ENCODE measurements at regions not wholly inside any gene's neighbourhood (a gene's known extent, or its start where the extent isn't known, plus 50 kb on each side); places are given as distances from the start of the nearest gene placed in this dataset.
A peak's percentile ranks its signal among the peaks of the same experiment; 100 is the strongest.

DNA sequence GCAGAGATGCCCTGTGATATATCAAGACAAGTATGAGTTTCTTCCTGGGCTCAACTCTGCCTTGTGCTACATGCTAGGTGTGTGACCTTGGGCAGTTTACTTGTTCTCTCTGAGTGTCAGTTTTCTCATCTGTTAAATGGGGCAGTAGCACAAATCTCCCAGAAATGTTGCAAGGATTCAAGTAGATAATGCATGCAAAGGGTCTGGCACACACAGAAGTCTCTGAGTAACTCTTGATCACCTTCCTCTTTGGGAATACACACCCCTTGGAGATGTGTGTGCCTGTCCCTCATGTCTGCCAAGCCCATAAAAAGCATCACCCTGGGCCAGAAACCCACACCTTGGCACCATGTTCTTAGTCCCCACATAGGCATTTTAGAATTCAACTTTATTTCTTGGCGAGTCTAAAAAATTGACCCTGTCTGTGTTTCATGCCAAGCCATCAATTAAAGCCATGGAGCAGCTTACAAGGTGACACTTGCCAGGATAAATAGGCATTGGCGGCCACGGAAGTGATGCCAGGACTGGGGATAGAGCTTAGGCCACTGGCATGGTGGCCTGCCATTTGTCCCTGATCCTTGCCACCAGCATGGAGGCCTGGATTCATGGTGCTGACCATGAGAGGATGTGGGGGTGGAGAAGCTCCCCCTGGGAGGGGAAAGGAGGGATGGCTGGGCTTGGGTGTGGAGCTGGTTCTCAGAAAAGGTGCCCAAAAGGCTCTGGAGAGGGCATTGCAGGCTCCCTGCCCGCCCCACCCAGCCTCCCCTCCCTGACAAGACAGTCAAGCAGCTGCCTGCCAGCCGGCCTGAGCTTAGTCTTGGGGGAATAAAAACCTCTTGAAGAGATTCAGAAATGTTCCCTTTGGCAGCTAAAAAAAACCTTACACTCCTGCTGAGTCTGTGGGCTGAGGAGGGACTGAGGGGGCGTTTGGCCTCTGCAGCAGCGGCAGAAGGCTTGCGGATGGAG, 118.0 kb upstream of the IPO9 start:
- DNase-seq: no peak

DNA sequence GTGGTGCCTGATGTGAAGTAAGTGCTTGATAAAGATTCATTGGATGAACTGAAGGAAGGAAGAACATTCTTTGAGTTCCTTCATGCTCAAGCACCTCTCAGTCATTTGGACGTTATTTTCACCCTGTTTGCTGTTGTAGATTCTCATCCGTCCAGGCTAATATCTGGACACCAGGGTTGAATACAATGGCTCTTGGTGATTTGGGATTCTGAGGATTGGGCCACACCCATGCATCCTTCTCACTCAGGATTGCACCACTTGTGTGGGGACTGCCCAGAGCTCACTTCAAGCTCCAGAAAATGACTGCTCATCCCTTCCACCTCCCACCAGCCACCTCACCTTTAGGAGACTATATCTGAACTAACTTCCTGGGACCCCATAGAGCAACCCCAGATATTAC, 117.1 kb upstream of the IPO9 start:
- DNase-seq: no peak

DNA sequence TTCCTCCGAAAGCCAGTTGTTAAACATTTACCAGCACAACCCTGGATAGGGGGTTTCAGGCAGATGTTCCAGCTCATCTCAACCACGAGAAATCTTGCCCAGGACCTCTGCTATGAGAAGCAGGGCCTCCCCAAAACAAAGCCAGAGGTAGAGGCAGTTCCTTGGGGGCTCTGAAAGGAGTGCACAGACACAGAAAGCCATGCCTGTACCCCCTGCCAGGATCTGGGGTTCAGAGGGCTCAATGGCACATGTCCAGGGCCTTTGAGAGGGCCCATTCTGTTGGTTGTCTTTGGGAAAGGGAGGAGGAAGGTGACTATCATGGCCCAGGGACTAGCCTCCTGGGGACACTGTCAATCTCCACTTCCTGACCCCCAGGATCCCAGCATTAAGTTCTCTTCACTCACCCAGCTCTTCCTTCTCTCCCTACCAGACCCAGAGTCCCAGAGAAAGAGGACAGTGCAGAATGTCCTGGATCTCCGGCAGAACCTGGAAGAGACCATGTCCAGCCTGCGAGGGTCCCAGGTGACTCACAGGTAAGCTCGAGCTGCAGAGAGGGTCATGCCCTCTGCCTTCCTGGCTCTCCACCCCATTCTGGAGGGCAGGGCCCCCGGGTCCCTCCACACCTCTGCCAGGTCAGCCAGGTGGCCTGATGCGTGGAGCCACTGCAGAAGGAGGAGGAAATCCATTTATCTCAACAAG, 116.4 kb upstream of the IPO9 start:
- no peak for DNase-seq

DNA sequence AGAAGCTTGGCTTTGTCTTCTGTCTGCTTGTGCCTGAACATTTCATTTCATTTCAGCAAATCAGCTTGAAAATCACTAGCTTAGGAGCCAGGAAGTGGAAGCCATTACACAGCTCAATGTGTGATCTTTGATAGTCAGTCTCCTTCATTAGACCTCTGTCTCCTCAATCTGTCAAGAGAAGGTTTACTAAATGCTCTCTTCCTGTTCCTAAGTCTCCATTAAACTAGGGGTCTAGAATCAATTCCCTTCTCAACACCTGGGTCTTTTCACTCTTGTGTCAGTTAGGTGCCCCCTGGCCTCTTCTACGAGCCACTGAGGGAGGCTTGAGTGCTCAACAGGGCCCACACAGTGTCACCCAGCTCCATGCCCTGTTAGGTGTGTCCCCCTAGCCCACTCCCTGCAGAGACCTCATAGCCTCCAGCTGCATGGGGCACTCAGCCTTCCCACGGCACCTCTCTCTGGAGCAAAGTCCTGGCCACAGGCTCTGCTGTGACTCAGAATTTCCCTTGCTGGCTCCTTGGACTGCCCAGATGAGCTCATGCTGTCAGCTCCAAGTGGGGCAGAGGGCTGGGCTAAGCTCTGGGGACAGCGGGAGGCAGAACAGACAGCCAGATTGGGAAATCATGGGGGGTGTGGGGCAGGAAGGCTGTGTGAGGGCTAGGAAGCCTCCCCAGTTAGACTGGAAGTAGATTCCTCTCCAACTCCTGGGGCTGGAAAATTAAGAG, 115.7 kb upstream of the IPO9 start:
- DNase-seq: peak; percentile 99

DNA sequence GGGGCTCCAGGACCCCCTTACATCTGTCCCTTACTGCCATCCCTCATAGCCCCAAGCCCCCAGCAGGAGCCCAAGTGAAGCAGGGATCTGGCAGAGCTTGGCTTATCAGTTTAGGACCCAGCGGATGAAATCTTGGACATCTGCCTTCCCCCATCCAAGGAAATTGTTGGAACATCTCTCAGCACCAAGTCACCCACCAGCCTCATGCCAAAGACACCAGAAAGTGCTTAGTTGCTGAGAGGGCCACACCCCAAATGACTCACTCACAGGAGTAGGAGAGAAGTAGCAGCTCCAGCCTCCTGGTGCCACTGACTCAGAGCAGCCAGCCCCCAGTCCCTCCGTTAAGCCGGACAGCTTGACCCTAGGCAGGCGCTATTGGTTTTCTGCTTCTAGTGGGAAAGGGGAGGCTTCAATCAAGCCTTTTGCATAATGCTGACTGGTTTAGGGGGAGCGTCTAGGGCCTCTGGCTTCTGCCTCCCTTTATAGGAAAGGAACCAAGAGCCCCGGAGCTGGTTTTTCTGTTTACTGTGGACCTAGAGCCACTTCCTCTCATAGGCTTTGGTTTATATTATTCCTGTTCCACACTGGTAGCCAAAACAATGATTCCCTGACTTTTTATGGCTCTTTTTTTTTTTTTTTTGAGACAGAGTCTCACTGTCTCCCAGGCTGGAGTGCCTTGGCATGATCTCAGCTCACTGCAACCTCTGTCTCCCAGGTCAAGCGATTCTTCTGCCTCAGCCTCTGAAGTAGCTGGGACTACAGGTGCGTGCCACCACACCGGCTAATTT, 114.2 kb upstream of the IPO9 start:
- DNase-seq: peak; percentile 100

DNA sequence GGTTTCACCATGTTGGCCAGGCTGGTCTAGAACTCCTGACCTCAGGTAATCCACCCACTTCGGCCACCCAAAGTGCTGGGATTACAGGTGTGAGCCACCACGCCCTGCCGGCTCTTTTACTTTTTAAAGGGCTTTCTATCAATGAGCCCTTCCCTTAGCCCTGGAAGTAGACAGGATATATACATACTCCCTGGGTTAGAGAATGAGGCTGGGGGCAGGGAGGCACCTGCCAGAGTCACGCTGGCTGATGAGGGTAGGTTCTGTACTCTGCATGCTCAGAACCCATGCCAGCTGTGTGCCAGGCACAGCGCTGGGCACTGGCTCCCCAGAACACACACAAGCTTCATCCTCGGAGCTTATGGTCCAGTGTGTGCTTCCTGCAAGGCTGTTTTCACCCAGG, 113.6 kb upstream of the IPO9 start:
- no peak for DNase-seq

DNA sequence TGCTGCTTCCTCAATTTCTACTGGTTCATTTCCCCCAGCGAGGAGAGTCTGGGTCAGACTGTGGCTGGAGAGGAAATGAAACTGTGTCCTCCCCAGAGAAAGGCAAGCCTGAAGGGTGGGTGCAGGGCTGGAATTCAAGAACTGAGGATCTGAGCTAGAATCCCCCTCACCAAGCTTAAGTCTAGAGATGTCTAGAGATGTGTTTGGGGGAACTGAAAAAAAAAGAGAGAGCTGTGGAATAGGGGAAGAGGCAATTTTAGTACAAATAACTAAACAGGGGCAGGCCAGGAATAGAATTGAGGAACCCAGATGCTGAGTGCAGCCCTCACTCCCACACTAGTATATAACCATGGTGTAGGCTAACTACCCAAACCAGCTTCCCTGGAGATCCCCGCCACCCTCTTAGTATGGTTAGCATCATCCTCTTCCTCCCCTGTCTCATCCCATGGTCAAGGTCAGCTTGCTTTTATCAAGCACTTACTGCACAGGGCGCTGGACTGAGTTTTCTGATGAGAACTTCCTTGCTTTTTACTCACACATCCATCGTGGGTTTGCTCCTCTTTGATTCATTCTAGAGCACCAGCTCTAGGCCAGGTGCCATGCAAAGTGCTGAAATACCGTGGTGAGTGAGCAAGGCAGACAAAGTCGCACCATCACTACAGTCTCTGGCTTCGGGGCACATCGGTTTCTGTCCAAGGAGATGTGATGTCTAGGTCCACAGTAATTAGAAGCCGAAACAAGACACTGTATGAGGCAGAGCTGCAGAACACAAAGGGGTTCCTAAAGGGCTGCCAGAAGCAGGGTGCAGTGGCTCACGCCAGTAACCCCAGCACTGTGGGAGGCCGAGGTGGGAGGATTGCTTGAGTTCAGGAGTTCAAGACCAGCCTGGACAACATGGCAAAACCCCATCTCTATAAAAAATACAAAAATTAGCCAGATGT, 112.9 kb upstream of the IPO9 start:
- DNase-seq: no peak

DNA sequence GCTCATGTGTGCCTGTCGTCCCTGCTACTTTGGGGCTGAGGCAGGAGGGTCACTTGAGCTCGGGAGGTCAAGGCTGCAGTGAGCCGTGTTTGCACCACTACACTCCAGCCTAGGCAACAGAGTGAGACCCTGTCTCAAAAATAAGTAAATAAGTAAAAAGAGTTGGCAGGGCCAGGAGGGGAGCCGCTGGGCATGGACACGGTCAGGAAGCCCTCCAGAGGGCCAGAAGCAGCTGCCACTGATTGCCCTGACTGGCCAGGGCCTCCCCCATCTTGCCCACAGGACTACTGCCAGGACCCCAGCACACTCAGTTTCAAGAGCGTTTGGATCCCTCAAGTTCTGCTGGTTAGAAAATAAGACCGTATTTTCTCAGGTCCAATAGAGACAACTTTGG, 112.2 kb upstream of the IPO9 start:
- no peak for DNase-seq

DNA sequence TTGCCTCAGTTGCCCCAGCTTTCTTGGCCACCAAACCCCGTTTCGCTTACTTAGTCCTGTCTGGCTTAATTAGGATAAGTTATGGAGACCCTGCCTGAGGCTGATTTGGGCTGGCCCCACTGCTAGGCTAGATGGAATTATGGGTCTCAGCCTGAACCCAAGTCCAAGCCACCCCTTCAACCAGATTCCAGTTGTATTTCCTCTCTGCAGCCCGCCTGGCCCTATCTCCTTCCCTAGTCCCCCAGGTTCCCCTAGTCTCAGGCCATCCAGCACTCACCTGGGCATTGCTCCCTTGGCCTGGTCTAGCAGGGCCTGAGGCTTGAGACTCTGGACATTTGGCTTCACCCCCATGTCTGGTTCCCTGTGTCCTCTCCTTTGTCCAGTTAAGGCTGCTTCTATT, 111.7 kb upstream of the IPO9 start:
- DNase-seq: no peak

DNA sequence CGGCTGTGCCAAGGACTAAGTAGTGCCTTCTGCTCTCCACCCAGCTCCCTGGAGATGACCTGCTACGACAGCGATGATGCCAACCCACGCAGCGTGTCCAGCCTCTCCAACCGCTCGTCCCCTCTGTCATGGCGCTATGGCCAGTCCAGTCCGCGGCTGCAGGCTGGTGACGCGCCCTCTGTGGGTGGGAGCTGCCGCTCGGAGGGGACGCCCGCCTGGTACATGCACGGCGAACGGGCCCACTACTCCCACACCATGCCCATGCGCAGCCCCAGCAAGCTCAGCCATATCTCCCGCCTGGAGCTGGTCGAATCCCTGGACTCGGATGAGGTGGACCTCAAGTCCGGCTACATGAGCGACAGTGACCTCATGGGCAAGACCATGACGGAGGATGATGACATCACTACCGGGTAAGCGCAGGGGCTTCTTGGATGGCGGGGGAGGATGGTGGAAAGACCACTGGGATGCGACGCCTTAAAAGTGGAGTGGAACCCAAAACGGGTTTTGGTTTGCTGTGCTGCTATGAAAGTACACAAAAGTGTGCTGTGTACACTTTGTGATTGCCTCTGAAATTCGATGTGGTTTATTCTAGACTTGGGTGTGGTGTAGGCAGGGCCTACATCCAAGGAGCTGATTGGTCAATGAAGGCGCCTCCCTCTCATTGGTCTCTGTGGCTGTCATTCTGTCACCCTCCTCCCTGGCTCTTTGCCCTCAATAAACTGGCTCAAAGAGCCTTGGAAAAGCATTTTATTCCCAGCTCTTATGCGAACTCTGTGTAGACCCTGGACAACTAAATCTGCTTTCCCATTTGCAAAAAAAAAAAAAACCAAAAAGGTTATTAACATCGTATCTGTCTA, 110.4 kb upstream of the IPO9 start:
- DNase-seq: no peak

DNA sequence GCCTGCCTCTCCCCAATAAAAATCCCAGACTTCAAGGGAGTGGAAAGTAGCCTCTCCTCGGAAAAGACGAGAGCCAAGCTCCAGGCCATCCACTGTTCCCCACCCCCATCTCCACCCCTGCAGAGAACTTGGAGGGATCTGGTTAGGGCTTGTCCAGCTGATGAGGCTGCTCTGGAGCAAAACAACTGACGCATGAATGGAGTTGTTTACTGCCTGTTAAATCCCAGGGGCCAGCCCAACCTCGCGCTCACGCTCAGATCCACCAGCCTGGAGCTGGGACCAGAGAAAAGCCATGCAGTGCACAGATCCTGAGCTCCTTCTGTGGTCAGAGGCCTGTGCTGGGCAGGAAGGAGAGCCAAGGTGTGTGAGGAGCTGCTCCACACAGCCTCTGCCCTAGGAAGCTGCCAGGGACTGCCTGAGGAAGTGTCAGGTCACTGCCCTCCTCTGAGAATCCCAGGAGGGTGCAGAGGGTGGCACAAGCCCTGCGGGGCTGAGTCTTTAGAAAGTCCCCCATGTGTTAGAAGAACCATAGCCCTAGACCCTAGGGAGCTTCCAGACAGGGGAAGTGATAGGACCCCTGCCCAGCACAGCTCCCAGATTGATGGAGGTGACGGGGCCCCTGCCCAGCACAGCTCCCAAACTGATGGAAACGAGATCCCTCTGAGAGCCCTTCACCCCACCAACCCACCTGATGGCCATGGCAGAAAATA, 109.0 kb upstream of the IPO9 start:
- peak; percentile 37 for DNase-seq

DNA sequence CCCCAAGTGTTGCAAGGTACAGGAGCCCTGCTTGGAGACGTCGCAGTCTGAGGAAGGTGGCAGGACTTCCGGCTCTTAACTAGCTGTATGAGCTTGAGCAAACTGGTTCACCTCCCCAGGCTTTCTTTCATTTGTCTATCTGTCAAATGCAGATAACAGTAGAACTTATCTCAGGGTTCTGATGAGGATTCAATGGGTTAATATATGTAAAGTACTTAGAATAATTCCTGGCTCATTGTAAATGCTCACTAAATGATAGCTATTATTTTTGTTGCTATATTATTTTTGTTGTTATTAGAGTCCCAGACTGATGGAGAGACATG, 108.5 kb upstream of the IPO9 start:
- no peak for DNase-seq

DNA sequence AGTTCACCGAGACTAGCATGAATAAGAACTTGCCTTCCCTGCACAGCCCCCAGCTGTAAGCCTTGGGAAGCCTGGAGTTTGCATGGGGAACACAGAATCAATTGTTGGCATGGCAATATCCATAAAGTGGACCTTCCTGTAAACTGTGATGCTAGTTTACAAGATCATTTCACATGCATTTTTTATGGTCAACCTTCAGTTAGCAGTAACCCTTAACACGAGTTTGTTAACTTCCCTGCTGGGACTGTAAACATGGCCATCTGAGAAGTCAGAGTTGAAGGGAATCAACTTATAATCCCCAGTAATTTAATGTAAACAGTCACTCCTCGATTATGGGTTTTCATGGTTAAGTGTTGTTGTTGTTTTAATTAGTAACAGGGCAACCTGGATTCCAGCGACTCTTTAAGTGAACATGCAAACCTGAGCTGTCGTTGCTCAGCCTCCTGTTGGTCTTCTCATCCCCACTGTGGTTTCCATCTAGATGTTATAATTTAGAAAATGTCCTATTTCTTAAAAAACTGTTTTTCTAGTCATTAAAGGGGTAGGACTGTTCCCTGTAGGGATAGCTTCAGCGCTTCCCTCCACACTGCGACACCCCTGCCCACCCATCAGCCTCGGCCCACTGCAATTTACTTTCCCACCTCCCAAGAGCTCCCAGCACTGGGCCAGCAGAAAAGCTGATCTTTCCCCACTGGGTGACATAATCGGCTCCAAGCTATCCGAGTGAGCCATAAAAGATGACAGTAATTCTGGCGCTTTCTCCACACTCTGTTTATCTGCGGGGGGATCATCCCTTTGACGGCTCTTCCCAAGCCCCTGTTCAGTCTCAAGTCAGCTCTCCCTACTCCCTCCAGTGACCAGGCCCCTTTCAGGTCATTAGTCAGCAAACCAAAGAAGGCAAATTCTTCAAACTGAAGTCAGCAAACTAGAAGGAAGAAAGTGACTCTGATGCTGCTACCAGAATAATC, 107.6 kb upstream of the IPO9 start:
- DNase-seq: peak; percentile 63

DNA sequence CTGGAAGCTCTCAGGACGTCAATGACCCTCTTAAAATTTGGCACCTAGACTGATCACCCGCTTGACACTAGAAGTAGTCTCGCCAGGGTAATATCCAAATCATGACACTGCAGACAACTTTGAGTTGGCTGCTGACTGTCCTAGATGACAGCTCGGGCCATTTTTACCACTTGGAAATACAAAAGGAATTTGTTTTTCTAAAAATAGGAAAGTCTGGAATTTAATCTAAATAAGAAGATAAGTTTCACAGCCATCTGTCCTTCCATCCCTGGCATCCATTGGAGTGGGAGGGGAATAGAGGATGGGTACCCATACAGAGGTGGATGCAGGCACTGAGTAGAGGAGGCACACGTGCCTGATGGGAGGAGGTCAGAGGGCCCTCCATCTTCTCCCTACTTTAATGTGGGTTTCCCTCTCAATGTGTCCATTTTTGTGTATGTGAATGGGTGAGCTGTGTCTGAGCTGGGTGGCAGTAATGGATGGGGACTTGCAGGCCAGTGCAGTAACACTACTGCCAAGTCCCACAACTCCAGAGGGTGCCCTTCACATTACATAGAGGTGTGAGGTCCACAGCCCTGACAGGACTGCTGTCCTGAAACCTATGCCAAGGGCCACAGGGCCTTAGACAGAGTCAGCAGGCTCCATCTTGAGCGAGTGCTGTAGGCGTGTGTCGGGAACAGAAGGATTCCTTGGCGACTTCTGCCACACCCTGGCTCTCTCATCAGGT, 104.8 kb upstream of the IPO9 start:
- DNase-seq: no peak

DNA sequence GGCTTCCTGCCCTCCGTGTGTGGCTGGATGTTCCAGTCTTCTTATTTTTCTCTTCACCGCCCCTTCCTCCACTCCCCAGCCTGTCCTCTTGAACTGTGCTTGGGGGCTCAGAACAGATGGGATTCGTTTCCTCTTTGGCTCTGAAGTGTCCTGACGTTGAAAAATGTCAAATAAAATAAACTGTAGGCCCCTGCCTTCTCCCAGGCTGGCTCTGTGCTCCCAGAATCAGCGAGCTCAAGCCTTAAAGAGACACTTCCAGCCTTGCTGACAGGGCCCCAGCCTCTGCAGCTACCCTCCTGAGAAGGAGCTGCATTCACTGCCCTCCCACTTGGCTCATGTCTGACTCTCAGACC, 104.2 kb upstream of the IPO9 start:
- no peak for DNase-seq

DNA sequence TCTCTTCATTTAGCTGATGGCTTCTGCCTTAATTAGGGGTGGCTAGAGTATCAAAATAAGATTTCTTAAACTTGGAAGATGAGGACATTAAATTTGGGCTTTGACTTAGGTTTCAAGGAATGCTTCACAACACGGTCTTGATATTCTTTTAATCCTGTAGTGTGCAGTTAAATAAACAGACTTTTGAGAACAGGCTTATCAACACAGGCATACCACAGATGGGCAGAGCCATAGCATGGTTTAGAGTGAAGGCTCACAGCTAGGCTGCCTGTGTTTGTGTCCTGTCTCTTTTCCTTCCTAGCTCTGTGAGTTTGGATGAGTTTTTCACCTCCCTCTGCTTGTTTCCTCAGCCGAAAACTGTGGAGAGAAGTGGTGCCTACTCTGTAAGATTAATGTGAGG, 102.3 kb upstream of the IPO9 start:
- no peak for DNase-seq

DNA sequence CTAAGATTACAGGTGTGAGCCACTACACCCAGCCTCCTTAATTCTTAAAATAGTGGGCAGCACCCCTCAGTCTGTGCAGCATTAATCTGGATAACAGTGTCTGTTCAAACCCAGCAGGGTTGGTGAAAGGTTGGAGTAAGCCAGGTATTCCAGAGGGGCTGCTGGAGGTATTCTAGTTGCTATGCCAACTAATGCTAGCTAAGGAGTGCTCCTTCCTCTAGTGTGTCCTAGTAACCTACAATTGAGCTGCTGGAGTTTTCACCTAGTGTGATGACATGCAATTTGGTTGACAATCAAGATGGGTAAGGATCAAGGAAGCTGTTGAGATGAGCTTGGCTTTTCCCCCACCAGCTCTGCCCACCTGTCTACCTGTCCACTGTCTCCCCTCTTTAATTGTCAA, 100.2 kb upstream of the IPO9 start:
- DNase-seq: no peak

DNA sequence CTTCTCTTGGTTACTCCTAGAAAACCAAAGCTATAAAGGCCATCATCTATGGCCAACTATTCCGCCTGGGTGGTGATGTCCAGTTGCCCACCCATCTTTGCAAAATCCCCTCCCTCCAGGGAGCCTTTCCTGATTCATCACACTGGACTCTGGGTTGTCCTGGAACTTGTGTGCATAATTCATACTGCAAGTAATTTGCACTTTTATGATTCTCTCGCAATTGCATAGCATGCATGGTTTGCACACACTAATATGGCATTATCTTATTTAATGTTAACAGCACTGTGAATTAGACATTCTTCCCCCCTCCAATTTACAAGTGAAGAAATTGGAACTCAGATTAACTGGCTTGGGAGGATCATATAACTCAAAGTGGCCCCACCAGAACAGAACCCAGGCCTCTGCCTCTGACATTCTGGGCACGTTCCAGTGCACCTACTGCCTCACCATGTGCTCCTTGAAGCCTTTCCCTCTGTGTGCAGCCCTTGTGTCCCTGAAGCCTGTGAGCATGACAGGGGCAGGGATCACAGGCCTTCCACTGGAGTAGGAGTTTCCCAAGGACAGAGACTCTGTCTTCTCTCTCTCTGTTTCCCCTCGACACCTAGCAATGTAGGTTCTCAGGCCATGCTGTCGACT, 98.9 kb upstream of the IPO9 start:
- no peak for DNase-seq

All from HCEC 1CT (cell line).